ENCODE measurements at regions not wholly inside any gene's neighbourhood (a gene's known extent, or its start where the extent isn't known, plus 50 kb on each side); places are given as distances from the start of the nearest gene placed in this dataset.

DNA sequence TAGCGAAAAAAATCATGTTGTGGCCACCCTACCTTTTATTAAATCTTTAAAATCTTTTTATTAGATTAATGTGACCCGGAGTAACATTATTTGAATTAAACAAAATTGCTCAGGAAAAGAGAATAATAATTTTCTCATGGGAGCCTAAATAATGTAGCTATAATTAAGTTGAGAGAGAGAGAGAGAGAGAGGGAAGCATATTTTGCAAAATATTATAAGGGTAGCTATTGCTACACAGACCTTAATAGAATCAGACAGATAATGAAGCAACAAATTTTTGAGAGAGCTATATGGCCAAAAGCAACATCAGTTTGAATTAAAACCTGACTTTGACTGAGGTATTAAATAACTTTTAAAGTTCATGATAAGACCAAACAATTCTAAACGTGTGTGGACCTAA lies 703.5 kb downstream of the TMTC2 start:
- no peak for TF ChIP-seq CTCF (conservative IDR thresholded peaks at IDR 0.05; ENCODE audit: low read depth, low read length)
- no peak for TF ChIP-seq SMC3 (IDR thresholded peaks at IDR 0.05; ENCODE audit: low read depth, low read length)
- TF ChIP-seq RCOR1 (IDR thresholded peaks at IDR 0.05; ENCODE audit: insufficient replicate concordance, low read length): no peak
- TF ChIP-seq NFE2L2 (IDR thresholded peaks at IDR 0.05; ENCODE audit: low read depth, low read length): no peak
- TF ChIP-seq MXI1 (IDR thresholded peaks at IDR 0.05; ENCODE audit: borderline replicate concordance, low read depth, low read length): no peak
- no peak overlapping the region for H2BK20ac ChIP-seq (ENCODE audit: low read depth, low read length)
- no peaks in the 10 kb centered on the region for H3K9me1 ChIP-seq (ENCODE audit: insufficient read depth, low read length)
- no peaks in the 10 kb centered on the region for H3K79me1 ChIP-seq (ENCODE audit: low read depth in 1 of 2, low read length in 2 of 2)
- in situ Hi-C loops (cut with MboI; ENCODE audit: low sequenced_read_pairs) (no loop called here), intact Hi-C loops (cut with micrococcal nuclease) (no loop called here), dilution Hi-C loops (cut with HindIII; ENCODE audit: low sequenced_read_pairs, unreplicated experiment) (no loop called here)
- no peak overlapping the region for H2BK15ac ChIP-seq (ENCODE audit: low read depth, low read length)
- ChIA-PET CTCF (no interaction called here), POLR2A (ENCODE audit: unreplicated experiment) (no interaction called here)
- DNase-seq (no peak), ATAC-seq (ENCODE audit: low read depth) (no peak)
- no peak overlapping the region for H2AFZ ChIP-seq (replicated peaks; ENCODE audit: low read length, poor library complexity)
- H3K36me3 ChIP-seq (ENCODE audit: control insufficient read depth, insufficient read depth, low read length): no peaks in the 10 kb centered on the region
- no peaks in the 10 kb centered on the region for H3K4me1 ChIP-seq (ENCODE audit: control insufficient read depth, insufficient read depth, low read length)
- H3K27ac ChIP-seq (ENCODE audit: insufficient read depth, low read length): no peak overlapping the region
- no peak overlapping the region for H3K56ac ChIP-seq (ENCODE audit: extremely low read depth, insufficient read depth, low read length)
- no peaks in the 10 kb centered on the region; the same call in 1 of the 2 replicates for H3K9me3 ChIP-seq (ENCODE audit: control insufficient read depth, insufficient read depth, low read length)
- no peak overlapping the region for H2AK5ac ChIP-seq (ENCODE audit: low read depth, low read length)
- no peak overlapping the region for H3K4ac ChIP-seq (ENCODE audit: low read depth, low read length)
- H3K4me3 ChIP-seq (ENCODE audit: insufficient read depth, low read depth, low read length): no peak overlapping the region
- BruUV-seq (replicated peaks): no TSS peak
- H3K4me2 ChIP-seq (ENCODE audit: low read depth, low read length): no peak overlapping the region
- no peak overlapping the region for H3K14ac ChIP-seq (replicated peaks; ENCODE audit: low read depth, low read length)
- no peak overlapping the region for H2BK120ac ChIP-seq (ENCODE audit: low read depth, low read length)
- no peak overlapping the region for H3K9ac ChIP-seq (ENCODE audit: low read depth, low read length)
- no peak overlapping the region for H2BK5ac ChIP-seq (ENCODE audit: low read depth, low read length, poor library complexity, severe bottlenecking)
- H3K27me3 ChIP-seq (ENCODE audit: control insufficient read depth, insufficient read depth, low read length): no peaks in the 10 kb centered on the region
- no peak overlapping the region for H4K8ac ChIP-seq (ENCODE audit: low read depth in 2 of 2, low read length in 2 of 2)
- no peak overlapping the region for H3K23ac ChIP-seq (ENCODE audit: low read depth, low read length)
- H4K91ac ChIP-seq (ENCODE audit: insufficient read depth, low read depth, low read length): no peak overlapping the region
- H2AK9ac ChIP-seq (replicated peaks; ENCODE audit: low read depth, low read length, poor library complexity): no peak overlapping the region
- H4K20me1 ChIP-seq (ENCODE audit: insufficient read depth, low read length): no peaks in the 10 kb centered on the region
- WGBS, 2 experiments (ENCODE audit: extremely low coverage in 2 of 2, insufficient read length in 1 of 2): no CpG with 5 or more reads among the region's 3 CpGs
- no peak overlapping the region for H4K5ac ChIP-seq (ENCODE audit: low read depth, low read length)
- H3K18ac ChIP-seq (ENCODE audit: low read depth, low read length): no peak overlapping the region

Data from IMR-90 (cell line).